ENCODE measurements at regions not wholly inside any gene's neighbourhood (a gene's known extent, or its start where the extent isn't known, plus 50 kb on each side); places are given as distances from the start of the nearest gene placed in this dataset.
"Not testable (repeated sequence)": the region's sequence is repeated elsewhere in the genome, so short reads cannot be mapped to it uniquely, and the experiment has no call there.

DNA sequence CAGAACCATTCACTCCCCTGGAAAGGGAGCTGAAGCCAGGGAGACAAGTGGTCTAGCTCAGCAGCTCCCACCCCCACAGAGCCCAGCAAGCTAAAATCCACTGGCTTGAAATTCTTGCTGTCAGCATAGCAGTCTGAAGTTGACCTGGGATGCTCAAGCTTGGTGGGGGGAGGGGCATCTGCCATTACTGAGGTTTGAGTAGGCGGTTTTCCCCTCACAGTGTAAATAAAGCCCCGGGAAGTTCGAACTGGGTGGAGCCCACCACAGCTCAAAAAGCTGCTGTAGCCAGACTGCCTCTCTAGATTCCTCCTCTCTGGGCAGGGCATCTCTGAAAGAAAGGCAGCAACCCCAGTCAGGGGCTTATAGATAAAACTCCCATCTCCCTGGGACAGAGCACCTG lies 171.3 kb upstream of the E2F8 start:
- not testable (repeated sequence) for TF ChIP-seq CTCF (IDR thresholded peaks at IDR 0.05; ENCODE audit: insufficient read depth, low read depth, low read length); EZH2 (IDR thresholded peaks at IDR 0.05; ENCODE audit: insufficient read depth, low read length)
